ENCODE measurements at regions not wholly inside any gene's neighbourhood (a gene's known extent, or its start where the extent isn't known, plus 50 kb on each side); places are given as distances from the start of the nearest gene placed in this dataset.

GRCh38 chr13:40211586-40211968, 454.9 kb downstream of the FOXO1 start:
- no peak for TF ChIP-seq EZH2phosphoT487 (IDR thresholded peaks at IDR 0.05; ENCODE audit: borderline replicate concordance, low read depth, low read length)
- TF ChIP-seq CTCF (conservative IDR thresholded peaks at IDR 0.05; ENCODE audit: low read length), result peak; percentile 28; the same call in 1 of the 2 replicates
